ENCODE measurements at regions not wholly inside any gene's neighbourhood (a gene's known extent, or its start where the extent isn't known, plus 50 kb on each side); places are given as distances from the start of the nearest gene placed in this dataset.
"Not testable (repeated sequence)": the region's sequence is repeated elsewhere in the genome, so short reads cannot be mapped to it uniquely, and the experiment has no call there.

DNA sequence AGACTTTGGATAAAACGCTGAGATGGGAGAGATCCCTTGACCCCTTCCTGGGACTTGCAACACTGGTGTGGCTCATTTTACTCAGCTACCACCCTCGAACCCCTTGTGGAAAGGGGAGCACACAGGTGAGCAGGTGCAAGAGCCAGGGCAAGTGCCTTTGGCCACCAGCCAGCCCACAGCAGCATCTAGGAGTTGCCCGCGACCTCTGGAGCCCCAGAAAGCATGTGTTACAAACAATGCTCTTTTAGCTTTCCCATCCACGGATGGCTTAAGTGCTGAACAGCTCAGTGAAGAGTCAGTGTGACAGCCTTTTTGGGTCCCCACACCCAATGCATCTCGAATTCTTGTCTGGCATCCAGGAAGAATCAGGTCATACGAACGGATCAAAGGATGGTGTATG is 197.8 kb downstream of the MEMO1 start:
- no peak overlapping the region for H3K4me3 ChIP-seq
- H3K27ac ChIP-seq, result no peak overlapping the region

DNA sequence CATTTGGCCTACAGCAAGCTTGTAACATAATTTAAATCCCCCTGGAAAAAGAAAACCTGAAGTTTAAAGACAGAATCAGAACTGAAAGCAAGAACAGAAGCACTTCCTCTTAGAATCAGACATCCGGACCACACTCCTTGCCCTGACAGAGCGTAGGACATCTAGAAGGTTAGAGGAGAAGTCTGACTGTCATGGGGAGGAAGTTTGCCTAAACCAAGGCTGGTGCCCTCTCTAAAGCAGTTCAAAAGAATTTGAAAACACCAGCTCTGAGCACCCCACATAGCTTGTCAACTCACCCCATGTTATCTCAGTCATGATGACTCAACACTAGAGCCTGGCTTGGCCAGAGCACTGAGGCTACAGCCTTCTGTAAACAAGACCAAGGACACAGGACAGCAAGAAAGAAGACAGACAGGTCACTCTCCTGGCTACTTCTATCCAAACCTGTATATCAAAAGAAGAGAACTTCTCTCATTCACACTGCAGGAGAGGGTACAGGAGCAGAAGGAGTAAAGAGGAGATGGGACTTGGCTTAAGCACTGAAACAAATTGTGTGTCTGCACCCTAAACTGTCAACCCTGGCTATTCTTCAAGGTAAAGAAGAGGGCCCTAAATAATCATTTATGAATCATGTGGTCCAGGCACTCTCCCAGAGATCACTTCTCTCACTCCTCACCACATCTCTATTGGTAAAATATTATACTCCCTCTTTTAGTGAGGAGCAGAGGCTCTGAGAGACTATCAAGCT is 198.6 kb downstream of the MEMO1 start:
- Histone ChIP-seq H3K27ac (peak overlapping the region in 3 of 21 experiments; percentile 13 to 59 (median 26)), H3K4me3 (no peak overlapping the region)

DNA sequence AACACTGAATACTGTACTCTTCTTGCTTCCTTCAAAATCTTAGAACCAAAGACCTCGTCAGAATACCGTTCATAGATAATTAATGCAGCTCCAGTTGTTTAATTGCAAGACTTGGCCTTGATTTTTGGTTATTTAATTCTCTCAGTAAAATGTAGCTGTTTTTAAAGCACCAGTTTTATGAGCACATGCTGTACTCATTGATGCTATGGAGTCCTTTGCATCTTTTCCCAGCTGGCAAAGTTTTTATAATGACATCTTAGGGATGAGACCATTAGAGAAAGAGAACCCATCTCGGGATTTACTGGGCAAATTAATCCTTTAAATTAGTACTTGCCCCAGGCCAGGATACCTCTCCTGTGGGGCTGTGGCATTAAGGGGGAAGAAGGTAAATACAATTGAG is 199.3 kb downstream of the MEMO1 start:
- Histone ChIP-seq H3K27ac (peak overlapping the region in 3 of 21 experiments; percentile 13 to 59 (median 26)), H3K4me3 (no peak overlapping the region)

DNA sequence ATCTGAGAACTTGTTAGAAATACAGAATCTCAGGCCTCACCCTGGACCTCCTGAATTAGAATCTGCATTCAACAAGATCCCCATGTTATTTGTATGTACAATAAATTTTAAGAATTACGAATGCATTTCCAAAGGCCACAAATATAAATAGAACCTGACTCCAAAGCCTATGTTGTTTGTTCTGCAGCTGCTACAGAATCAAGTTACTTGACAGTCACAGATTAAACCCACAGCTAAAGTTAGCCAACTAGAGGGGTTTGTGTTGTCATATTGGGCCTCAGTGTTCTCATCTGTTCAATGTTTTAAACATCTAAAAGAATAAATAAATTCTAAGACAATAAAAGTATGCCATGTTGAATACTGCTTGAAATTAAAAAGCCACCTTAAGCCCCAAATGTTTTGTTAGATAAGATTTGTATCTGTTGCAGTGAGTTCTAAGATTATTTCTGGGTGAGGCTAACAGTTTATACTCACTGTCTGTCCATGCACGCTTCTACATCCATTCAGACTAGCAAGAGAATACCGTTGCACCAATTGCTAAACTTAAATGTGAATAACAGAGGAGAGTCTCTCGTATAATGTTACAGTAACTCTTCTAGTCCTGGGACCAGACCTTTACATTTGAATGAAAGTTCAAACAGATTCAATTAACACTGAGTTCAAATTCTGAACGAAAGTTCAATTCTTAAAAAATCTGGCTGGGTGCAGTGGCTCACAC is 200.4 kb downstream of the MEMO1 start:
- no peak overlapping the region for H3K4me3 ChIP-seq
- H3K27ac ChIP-seq, result no peak overlapping the region

DNA sequence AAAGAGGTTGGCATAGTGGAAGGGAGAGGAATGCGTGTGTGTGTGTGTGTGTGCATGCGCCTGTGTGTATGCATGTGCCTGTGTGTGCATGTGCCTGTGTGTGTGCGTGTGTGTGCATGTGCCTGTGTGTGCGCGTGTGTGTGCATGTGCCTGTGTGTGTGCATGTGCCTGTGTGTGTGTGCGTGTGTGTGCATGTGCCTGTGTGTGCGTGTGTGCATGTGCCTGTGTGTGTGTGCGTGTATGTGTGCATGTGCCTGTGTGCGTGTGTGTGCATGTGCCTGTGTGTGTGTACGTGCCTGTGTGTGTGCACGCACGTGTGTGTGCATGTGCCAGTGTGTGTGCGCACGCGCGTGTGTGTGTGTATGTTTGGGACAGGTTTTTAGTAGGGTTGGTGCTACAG is 205.1 kb downstream of the MEMO1 start:
- Histone ChIP-seq H3K4me3 (no peak overlapping the region), H3K27ac (no peak overlapping the region)

DNA sequence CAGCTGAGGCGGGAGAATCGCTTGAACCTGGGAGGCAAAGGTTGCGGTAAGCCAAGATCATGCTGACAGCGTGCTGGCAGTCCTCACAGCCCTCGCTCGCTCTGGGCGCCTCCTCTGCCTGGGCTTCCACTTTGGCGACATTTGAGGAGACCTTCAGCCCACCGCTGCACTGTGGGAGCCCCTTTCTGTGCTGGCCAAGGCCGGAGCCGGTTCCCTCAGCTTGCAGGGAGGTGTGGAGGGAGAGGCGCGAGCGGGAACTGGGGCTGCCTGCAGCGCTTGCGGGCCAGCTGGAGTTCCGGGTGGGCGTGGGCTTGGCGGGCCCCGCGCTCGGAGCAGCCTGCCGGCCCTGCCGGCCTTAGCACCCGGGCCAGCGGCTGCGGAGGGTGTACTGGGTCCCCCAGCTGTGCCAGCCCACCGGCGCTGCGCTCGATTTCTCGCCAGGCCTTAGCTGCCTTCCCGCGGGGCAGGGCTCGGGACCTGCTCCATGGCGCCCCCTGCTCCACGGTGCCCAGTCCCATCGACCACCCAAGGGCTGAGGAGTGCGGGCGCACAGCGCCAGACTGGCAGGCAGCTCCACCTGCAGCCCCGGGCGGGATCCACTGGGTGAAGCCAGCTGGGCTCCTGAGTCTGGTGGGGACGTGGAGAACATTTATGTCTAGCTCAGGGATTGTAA is 207.2 kb downstream of the MEMO1 start:
- not testable (repeated sequence) for H3K4me3 ChIP-seq, H3K27ac ChIP-seq

DNA sequence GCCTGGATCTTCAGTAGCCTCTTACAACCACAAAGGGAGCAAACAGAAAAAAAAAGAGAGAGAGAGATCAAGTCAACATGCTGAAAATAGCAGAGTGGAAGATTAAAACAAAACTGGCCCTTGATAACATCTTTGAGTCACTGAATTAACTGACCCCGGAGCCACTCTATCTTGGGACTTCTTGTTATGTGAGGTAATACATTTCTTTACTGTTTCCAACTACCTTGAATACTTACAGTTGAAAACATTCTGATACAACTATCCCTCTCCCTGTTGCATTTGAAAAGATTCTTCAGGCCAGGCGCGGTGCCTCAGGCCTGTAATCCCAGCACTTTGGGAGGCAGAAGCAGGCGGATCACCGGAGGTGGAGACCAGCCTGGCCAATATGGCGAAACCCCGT is 208.1 kb downstream of the MEMO1 start:
- H3K4me3 ChIP-seq, result no peak overlapping the region
- no peak overlapping the region for H3K27ac ChIP-seq

DNA sequence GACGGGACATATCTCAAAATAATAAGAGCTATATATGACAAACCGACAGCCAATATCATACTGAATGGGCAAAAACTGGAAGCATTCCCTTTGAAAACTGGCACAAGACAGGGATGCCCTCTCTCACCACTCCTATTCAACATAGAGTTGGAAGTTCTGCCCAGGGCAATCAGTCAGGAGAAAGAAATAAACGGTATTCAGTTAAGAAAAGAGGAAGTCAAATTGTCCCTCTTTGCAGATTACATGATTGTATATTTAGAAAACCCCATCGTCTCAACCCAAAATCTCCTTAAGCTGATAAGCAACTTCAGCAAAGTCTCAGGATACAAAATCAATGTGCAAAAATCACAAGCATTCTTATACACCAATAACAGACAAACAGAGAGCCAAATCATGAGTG is 211.5 kb downstream of the MEMO1 start:
- H3K27ac ChIP-seq, H3K4me3 ChIP-seq: not testable (repeated sequence)

DNA sequence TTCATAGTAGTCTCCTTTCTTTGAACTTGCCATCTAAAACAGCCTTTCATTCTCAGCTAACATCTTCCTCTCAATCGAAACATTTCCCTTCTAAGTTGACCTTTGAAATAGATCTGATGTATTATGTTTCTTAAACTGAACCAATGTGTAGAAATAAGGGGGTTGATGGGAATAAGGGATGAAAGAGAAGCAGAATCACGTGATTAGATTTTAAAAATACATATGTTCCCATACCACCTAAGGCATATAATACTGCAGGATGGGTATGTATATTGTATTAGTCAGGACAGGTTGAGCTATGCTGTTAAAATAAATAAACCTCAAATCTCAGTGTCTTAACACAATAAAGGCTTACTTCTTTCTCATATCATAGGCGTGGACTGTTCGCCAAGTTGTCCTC is 207.5 kb upstream of the SRD5A2 start:
- H3K27ac ChIP-seq, result no peak overlapping the region

DNA sequence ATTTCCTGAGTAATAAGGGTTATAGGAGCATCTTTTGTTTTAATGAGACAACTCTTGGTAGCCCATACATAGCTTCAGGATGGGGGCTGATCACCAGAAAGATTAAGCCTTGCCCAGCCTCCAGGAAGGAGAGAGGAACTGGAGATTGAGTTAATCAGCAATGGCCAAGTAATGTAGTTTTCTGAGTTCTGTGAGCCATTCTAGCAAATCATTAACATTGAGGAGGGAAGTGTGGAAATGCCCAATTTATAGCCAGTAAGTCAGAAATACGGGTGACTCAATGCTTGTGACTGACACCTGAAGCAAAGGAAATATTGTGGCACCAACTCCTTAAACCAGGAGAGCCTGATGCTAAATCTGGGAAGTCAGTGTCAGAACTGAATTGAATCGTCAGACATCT is 205.1 kb upstream of the SRD5A2 start:
- no peak overlapping the region for H3K27ac ChIP-seq
- H3K4me3 ChIP-seq, result no peak overlapping the region

More for the DNA sequence above, 207.5 kb upstream of the SRD5A2 start:
- H3K4me3 ChIP-seq, result no peak overlapping the region

DNA sequence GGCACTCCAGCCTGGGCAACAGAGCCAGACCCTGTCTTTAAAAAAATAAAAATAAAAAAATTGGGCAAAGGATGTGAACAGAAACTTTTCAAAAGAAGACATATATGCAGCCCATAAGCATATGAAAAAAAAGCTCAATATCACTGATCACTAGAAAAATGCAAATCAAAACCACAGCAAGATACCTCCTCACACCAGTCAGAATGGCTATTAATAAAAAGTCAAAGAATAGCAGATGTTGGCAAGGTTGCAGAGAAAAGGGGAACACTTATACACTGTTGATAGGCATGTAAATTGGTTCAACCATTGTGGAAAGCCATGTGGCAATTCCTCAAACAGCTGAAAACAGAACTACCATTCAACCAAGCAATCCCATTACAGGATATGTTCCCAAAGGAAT is 204.1 kb upstream of the SRD5A2 start:
- Histone ChIP-seq H3K27ac (no peak overlapping the region), H3K4me3 (no peak overlapping the region)

DNA sequence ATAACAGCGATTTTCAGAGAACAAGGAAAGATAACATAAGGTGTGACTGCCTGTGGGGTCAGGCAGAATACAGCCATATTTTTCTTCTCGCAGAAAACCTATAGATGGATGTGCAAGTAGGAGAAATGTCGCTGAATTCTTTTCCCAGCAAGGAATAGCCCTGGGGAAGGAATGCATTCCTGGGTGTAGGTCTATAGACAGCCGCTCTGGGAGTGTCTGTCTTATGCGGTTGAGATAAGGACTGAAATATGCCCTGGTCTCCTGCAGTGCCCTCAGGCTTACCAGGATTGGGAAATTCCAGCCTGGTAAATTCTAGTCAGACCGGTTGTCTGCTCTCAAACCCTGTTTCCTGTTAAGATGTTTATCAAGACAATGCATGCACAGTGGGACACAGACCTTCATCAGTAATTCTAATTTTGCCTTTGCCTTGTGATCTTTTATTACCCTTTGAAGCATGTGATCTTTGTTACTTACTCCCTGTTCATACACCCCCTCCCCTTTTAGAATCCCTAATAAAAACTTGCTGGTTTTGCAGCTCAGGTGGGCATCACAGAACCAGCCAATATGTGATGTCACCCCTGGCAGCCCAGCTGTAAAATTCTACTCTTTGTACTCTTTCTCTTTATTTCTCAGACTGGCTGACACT is 202.8 kb upstream of the SRD5A2 start:
- H3K27ac ChIP-seq, H3K4me3 ChIP-seq: not testable (repeated sequence)

DNA sequence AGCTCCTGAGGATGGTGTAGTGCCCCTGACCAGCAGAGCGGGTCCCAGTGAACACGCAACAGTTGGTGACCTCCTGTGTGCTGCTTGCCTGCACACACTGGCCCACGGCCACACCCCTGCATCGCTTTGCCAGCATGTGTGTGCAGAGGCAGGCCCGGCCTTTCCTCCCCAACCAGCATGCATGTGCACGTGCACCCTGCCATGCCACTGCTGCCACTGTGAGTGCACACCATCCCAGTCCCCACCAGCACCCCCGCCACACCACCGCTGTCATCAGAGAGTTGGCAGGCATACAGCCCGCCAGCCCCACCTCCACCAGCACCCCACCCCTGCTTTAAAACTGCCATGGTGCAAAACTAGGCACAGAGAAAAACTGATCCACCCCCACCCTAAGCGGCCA is 197.4 kb upstream of the SRD5A2 start:
- Histone ChIP-seq H3K4me3 (no peak overlapping the region), H3K27ac (no peak overlapping the region)

DNA sequence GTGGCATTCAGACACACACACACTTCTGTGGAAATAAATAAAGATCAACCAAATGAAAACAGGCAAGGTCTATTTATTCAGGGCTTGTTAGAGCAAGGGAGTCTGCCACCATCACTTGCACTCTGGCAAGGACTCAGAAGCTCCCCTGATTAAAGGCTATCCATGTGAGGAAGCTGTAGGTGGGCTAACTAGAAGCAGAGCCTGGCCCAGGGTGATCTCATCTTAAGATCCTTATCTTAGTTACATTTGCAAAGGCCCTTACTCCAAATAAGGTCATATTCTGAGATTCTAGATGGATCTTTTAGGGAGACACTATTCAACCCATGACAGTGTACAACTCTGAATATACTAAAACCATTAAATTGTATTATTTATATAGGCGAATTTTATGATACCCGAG is 190.0 kb upstream of the SRD5A2 start:
- H3K27ac ChIP-seq, result no peak overlapping the region

DNA sequence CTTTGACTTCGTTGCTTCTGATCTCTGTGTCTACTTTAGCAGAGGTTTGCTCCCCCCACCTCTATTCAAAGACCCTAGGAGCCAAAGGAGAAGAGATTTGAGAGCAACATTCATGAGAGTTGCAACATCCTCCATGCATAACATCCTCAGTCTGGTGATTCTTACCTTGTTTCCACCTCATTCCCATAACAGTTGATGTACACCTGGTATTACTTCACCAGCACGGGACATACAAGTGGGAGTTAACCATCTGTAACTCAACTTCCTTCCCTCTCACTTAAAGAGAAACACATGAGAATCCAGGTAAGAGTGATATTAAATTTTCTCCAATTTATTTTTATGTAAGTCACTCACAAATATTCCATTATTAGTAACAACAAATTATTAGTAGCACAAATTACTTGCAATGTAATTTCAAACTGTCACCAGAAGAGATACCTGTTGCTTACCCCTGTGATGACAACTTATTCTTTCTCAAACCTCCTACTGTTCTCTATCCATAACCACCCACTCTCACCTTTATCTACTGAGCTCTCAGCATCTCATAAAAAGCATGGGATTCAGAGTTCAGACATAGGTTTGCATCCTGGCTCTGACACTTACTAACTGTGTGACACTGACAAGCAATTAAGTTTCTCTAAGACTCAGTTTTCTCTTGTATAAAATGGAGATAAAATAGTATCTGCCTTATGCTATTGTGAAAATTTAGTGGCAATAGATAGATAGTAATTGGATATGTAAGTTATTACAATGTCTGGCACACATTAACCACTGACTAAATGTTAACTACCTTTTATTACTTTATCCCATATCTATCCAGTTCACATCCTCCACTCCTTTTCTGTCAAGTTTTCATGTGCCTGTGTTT is 184.6 kb upstream of the SRD5A2 start:
- no peak overlapping the region for H3K27ac ChIP-seq

More for the DNA sequence above, 190.0 kb upstream of the SRD5A2 start:
- H3K4me3 ChIP-seq, result no peak overlapping the region

DNA sequence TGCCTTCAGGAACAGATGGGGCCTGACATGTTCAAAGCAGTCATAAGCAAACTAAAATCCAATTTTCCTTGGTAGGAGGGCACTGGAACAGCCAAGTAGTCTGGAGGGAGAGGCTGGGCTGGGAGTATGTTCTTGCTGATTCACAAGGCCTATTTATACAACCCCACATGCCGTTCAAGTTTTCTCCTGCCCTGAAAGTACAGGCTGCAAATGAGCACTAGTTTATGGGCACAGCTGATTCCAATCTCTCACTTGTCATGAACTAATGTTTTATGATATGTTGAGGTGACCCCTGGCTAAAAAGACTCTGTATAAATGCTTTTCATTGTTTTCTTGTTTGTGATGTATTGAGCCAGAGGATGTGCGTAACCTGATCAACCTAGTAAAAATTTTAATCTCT is 183.4 kb upstream of the SRD5A2 start:
- H3K27ac ChIP-seq, result no peak overlapping the region
- H3K4me3 ChIP-seq, result no peak overlapping the region

More for the DNA sequence above, 184.6 kb upstream of the SRD5A2 start:
- H3K4me3 ChIP-seq, result no peak overlapping the region

DNA sequence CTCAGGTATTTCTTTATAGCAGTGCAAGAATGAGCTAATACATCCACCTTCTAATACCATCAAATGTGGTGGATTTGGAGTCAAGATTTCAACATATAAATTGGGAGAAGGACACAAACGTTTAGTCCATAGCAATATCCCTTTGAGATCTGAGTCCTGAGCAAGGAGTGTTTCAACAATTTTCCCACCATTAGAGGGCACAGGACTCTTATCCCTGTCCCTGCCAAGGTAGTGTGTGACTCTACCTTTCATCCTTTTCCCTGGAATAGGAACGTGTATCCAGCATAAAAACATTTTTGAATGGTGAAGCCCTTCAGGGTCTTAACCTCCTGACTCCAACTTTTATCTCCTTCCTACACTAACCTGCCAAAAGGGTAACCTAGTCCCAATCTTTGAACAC is 181.3 kb upstream of the SRD5A2 start:
- H3K27ac ChIP-seq, result no peak overlapping the region
- no peak overlapping the region for H3K4me3 ChIP-seq

DNA sequence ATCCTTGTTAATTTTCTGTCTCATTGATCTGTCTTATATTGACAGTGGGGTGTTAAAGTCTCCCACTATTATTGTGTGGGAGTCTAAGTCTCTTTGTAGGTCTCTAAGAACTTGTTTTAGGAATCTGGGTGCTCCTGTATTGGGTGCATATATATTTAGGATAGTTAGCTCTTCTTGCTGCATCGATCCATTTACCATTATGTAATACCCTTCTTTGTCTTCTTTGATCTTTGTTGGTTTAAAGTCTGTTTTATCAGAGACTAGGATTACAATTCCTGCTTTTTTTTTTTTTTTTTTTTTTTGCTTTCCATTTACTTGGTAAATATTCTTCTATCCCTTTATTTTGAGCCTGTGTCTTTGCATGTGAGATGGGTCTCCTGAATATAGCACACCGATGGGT is 176.6 kb upstream of the SRD5A2 start:
- H3K4me3 ChIP-seq, H3K27ac ChIP-seq: not testable (repeated sequence)

DNA sequence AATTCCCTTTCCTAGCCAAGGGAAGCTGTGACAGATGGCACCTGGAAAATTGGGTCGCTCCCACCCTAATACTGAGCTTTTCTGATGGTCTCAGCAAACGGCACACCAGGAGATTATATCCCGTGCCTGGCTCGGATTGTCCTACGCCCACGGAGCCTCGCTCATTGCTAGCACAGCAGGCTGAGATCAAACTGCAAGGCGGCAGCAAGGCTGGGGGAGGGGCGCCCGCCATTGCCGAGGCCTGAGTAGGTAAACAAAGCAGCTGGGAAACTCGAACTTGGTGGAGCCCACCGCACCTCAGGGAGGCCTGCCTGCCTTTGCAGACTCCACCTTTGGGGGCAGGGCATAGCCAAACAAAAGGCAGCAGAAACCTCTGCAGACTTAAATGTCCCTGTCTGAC is 168.0 kb upstream of the SRD5A2 start:
- not testable (repeated sequence) for H3K27ac ChIP-seq, H3K4me3 ChIP-seq

DNA sequence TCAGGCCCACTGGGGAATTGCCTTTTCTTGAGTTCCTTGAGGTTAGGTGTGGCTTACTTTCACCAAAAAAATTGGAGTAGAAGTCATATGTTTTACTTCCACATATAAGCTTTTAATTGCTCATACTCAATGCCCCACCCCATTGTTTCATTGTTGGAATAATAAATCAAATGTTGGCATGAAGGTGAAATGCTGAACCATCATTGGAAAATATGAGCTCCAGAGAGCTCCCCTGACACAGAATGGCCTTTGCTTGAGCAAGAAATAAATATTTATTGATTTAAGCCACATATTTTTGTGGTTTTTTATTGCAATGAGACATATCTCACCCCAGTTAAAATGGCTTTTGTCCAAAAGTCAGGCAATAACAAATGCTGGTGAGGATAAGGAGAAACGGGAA is 167.3 kb upstream of the SRD5A2 start:
- Histone ChIP-seq H3K27ac (no peak overlapping the region), H3K4me3 (no peak overlapping the region)

Measured in skin epidermis (tissue), 12 donors.